ENCODE measurements at regions not wholly inside any gene's neighbourhood (a gene's known extent, or its start where the extent isn't known, plus 50 kb on each side); places are given as distances from the start of the nearest gene placed in this dataset.

DNA sequence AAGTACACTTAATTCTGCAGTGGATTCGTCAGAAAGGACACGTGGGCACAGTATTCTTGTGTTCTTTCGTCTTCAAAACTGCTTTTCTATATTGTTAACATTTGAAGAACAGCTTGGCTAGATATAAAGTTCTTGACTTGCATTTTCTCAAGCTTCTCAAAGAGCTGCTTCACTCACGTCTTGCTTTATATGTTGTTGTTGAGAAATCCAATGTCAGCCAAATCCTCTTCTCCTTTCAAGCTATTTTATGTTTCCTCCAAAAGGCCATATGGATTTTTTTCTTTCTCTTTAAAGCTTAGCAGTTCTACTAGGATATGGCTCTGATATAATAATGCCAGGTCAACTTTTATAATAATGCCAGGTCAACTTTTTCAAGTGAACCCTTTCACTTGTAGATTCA lies 65.5 kb upstream of the CYP1B1 start:
- TF ChIP-seq POLR2AphosphoS5 (IDR thresholded peaks at IDR 0.05) (no peak), TAF1 (IDR thresholded peaks at IDR 0.05; ENCODE audit: low read depth) (no peak), RAD21 (conservative IDR thresholded peaks at IDR 0.05) (no peak)
- TF ChIP-seq, protein P1, sequence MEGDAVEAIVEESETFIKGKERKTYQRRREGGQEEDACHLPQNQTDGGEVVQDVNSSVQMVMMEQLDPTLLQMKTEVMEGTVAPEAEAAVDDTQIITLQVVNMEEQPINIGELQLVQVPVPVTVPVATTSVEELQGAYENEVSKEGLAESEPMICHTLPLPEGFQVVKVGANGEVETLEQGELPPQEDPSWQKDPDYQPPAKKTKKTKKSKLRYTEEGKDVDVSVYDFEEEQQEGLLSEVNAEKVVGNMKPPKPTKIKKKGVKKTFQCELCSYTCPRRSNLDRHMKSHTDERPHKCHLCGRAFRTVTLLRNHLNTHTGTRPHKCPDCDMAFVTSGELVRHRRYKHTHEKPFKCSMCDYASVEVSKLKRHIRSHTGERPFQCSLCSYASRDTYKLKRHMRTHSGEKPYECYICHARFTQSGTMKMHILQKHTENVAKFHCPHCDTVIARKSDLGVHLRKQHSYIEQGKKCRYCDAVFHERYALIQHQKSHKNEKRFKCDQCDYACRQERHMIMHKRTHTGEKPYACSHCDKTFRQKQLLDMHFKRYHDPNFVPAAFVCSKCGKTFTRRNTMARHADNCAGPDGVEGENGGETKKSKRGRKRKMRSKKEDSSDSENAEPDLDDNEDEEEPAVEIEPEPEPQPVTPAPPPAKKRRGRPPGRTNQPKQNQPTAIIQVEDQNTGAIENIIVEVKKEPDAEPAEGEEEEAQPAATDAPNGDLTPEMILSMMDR (IDR thresholded peaks at IDR 0.05; ENCODE audit: poor library complexity, severe bottlenecking) = no peak
- TF ChIP-seq, protein P2, sequence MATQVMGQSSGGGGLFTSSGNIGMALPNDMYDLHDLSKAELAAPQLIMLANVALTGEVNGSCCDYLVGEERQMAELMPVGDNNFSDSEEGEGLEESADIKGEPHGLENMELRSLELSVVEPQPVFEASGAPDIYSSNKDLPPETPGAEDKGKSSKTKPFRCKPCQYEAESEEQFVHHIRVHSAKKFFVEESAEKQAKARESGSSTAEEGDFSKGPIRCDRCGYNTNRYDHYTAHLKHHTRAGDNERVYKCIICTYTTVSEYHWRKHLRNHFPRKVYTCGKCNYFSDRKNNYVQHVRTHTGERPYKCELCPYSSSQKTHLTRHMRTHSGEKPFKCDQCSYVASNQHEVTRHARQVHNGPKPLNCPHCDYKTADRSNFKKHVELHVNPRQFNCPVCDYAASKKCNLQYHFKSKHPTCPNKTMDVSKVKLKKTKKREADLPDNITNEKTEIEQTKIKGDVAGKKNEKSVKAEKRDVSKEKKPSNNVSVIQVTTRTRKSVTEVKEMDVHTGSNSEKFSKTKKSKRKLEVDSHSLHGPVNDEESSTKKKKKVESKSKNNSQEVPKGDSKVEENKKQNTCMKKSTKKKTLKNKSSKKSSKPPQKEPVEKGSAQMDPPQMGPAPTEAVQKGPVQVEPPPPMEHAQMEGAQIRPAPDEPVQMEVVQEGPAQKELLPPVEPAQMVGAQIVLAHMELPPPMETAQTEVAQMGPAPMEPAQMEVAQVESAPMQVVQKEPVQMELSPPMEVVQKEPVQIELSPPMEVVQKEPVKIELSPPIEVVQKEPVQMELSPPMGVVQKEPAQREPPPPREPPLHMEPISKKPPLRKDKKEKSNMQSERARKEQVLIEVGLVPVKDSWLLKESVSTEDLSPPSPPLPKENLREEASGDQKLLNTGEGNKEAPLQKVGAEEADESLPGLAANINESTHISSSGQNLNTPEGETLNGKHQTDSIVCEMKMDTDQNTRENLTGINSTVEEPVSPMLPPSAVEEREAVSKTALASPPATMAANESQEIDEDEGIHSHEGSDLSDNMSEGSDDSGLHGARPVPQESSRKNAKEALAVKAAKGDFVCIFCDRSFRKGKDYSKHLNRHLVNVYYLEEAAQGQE (IDR thresholded peaks at IDR 0.05; ENCODE audit: borderline replicate concordance) = no peak
